NCI-H2196 (cell line): ENCODE measurements at regions not wholly inside any gene's neighbourhood (a gene's known extent, or its start where the extent isn't known, plus 50 kb on each side); places are given as distances from the start of the nearest gene placed in this dataset.
"Not testable (repeated sequence)": the region's sequence is repeated elsewhere in the genome, so short reads cannot be mapped to it uniquely, and the experiment has no call there.

Experiments
- DNase-seq: peaks from one replicate; lab custom pipeline; 2025; ENCODE audit not compliant: unreplicated experiment; lab: John Stamatoyannopoulos, UW

DNA sequence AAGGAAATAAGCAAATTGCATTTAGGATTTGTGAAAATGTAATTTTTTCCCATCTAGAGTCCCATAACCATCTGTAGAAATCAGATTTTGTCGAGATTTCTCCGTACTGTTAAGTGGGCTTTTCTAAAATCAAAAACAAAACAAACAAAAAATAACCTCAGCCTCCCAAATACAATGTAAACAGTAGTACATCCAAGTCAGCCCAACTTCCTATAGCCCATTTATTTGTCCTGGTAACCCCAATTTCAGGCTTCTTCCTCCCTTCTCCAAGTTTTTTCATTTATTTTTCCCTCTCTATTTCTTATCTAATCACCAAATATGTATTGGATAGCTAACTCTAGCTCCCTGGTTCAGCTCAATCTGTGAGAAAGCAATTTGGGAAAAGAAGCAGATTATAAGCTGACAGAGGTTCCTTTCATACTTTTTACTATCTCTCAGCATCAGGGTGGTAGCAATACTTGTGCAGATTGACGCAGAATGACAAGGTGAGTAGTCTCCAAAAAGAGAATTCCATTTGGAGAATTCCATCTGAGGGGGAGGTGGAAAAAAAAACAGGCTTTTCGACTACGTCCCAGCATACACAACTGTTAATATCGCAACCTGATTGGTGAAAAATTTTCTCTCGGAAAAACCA, 132.6 kb upstream of the BTN3A2 start:
- no peak for DNase-seq

- DNase-seq, result no peak
Measured at GRCh38 chr6:26232940-26233648, 131.9 kb upstream of the BTN3A2 start.

- no peak for DNase-seq
Measured at GRCh38 chr6:26233649-26234420, 131.2 kb upstream of the BTN3A2 start.

DNA sequence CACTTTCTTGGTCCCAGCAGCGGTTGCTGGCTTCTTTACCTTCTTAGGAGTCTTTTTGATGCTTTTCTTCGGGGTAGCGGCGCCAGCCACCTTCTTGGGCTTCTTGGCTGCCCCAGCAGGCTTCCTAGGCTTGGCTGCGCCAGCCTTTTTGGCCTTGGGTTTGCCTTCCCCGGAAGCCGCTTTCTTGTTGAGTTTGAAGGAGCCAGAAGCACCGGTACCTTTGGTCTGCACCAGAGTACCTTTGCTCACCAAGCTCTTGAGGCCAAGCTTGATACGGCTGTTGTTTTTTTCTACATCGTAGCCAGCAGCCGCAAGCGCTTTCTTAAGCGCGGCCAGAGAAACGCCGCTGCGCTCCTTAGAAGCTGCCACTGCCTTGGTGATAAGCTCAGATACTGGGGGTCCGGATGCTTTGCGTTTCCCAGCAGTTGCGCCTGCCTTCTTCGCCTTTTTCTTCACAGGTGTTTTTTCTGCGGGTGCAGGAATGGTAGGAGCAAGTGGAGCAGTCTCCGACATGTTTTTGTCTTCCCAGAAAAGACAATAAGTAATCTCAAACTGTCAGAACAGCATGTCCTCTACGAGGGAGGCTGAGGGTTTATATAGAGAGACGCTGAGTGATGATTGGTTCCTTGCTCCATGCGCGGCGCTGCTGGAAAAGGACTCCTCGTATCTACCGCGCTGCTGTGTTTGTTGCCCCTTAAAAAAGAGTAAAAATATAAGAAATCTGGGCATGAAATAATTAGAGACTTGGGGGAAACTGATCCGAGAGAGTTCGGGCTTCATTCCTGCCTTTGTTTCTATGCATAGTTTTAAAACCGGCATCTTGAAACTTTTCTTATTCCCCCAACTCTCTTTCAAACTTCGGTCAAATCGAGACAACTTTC, 130.3 kb upstream of the BTN3A2 start:
- no peak for DNase-seq

DNA sequence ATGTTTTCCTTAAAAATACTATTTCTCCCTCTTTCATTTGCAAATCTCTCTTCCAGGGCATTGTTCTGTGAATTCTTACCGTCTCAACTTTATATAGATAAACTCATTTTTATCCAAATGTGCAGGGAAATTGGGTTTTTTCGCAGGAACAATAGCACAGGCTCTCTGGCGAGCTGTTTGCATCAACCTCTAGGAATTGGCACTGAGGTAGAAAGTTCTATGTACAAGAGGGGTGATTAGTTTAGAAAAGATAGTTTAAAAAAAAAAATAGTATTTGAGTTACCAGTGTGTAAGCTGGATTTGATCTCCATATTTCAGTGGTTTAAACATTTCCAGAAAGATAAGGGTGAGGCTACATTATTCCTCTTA, 129.7 kb upstream of the BTN3A2 start:
- no peak for DNase-seq

DNA sequence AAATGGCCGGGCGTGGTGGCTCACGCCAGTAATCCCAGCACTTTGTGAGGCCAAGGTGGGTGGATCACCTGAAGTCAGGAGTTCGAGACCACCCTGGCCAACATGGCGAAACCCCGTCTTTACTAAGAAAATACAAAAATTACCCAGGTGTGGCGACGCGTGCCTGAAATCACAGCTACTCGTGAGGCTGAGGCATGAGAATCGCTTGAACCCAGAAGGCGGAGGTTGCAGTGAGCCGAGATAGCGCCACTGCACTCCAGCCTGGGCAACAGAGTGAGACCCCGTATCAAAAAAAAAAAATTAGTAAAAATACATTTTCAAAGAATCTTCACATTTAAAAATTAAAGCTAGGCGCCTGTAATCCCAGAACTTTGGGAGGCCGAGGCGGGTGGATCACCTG, 125.6 kb upstream of the BTN3A2 start:
- not testable (repeated sequence) for DNase-seq

DNA sequence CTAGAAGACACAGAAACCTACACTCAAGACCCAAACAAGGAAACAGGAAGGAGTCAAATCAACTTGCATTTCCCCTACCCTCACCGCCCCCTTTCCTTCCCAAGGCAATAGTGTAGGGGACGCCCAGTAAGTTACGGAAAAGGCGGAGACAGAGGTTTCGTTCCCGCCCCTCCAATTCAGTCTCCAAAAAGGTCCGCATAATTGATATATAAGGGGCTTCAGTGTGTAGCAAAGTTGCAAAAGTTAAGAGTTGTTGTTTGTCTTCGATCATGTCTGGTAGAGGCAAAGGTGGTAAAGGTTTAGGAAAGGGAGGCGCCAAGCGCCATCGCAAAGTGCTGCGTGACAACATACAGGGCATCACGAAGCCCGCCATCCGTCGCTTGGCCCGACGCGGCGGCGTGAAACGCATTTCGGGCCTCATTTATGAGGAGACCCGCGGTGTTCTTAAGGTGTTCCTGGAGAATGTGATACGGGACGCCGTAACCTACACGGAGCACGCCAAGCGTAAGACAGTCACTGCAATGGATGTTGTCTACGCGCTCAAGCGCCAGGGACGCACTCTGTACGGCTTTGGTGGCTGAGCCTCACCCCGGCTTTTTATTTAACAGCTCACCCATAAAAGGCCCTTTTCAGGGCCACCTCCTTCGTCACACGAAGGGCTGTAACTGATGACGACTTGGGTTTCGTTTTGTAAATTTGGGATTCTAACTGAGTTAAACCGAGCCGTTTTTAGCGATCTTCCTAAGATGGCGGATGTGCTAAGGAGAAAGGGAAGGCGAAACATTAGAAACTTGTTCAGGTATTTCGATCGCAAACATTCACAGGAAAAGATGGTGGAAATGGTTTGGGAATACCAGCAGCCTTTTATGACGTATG, 124.6 kb upstream of the BTN3A2 start:
- no peak for DNase-seq

DNA sequence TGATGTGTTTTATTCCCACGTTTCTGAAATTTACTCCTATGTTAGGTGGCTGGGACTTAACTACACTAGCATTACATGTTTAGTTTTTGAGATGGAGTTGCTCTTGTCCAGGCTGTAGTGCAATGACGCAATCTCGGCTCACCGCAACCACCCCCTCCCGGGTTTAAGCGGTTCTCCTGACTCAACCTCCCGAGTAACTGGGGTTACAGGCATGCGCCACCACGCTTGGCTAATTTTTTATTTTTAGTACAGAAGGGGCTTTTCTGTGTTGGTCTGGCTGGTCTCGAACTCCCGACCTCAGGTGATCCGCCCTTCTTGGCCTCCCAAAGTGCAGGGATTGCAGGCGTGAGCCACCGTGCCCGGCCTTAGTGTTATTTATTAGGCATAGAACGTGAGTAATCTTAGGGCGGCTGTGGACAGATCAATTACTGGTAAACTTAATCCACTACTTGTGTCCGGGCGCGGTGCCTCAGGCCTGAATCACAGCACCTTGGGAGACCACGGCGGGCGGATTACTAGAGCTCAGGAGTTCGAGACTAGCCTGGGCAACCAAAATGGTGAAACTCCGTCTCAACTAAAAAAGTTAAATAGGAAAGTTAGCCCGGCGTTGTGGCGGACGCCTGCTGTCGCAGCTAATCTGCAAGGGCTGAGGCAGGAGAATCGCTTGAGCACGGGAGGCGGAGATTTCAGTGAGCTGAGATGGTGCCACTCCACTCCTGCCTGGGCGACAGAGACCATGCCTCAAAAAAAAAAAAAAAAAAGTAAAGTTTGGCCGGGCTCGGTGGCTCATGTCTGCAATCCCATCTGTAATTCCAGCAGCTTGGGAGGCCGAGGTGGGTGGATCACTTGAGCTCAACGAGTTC, 123.7 kb upstream of the BTN3A2 start:
- DNase-seq, result no peak

DNA sequence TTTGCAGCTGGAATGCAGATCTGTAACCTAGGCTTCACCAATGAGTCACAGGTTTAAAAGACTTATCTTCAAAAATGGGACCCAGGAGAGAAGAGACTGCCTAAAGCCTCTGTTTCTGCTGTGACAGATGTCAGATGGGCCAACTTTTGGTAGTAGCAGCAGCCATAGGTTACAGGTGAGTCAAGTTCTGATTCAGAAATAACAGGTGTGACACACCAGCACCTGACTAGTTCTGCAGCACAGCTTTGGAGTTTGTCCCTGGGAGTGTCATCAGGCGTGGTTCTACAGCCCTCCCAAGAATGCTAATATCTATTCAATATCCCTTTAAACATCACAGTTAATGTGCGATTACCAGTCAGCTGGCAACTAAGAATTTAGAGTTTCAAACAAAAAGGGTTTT, 121.9 kb upstream of the BTN3A2 start:
- no peak for DNase-seq

DNA sequence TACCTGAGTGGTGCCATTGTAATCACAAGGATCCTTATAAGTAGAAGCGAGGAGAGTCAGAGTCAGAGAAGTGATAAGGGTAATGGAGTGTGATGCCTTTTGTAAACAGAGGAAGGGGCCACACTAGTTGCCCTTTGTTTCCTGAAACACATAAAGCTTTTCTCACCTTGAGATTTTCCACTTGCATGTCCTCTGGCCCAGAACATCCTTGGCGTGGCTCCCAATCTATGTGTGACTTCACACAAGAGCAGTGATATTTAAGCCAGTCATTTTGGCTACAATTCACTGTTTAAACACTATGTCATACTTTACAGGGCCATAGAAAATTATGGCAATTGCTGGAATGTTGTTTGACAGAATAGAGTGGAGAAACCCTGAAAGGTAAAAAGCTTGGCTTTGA, 121.2 kb upstream of the BTN3A2 start:
- DNase-seq, result peak; percentile 38

DNA sequence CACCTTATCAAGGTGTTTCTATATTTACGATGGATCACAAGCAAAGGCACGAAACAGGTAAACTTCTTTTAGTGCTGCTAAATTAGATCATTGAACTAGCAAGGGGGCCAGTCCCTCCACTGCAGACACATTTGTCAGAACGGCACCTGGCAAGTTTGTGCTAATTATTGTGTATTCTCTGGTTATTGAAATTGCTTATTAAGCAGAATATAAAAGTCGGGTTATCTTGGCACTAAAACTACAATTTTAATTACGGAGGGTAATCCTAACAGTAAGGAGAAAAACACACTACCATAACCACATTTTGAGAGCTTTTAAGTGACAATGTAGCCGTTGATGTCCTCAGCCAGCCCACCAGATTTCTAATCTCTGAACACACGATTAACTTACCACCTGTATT, 118.9 kb upstream of the BTN3A2 start:
- DNase-seq, result no peak

- DNase-seq, result no peak
Measured at GRCh38 chr6:26246553-26246952, 118.4 kb upstream of the BTN3A2 start.

- DNase-seq, result peak; percentile 59
Measured at GRCh38 chr6:26249707-26249956, 115.4 kb upstream of the BTN3A2 start.

DNA sequence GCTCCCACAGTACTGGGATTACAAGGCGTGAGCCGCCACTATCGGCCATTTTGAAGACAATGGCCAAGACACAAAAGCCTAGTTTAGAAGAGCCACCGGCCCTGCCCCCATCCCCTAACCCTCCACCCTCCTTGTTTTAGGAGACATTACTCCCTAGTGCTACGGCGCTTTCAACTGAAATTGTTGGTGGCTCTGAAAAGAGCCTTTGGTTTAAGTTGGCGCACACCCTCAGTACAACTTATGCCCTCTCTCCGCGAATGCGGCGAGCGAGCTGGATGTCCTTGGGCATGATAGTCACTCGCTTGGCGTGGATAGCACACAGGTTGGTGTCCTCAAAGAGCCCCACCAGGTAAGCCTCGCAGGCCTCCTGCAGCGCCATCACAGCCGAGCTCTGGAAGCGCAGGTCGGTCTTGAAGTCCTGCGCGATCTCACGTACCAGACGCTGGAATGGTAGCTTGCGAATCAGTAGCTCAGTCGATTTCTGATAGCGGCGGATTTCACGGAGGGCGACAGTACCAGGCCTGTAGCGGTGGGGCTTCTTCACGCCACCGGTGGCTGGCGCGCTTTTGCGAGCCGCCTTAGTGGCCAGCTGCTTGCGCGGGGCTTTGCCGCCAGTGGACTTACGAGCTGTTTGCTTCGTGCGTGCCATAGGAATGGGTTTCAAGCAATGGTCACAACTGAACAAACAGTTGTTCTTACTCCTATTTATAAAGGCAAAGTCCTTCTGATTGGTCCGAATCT, 114.9 kb upstream of the BTN3A2 start:
- peak; percentile 80 for DNase-seq

DNA sequence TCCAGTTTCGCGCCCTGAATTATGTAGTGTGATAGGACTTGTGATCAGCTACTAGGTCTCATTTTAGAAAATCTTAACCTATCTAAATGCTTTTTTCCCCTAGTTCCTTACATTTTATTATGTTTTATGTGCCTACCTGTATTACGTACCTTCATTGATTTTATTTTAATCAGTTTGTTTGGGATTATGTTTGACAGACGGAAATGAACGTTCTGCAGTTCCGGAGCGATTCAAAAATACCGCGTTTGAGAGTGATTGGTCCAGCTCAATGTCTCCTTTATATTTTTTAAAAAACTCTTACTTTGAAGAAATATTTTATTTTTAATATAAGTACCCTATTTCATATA, 114.3 kb upstream of the BTN3A2 start:
- DNase-seq, result peak; percentile 76

- DNase-seq, result peak; percentile 80
Measured at GRCh38 chr6:26251354-26252076, 113.5 kb upstream of the BTN3A2 start.

DNA sequence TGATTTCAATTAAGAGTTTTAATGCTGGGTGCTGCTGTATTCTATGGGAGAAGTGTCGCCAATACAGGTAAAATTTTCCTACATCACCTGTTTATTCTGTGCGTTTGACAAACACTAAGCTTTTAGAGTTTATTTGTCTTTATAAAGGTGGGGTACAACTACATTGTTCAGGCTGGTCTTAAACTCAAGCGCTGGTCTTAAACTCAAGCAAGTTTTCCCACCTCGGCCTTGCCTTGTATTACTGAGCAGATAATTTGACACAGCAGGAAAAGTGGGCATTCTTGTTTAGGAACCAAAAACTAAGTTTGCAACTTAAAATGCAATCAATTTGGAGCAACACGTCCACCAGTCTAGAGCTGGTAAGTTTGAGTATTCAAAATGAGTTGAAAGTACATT, 112.9 kb upstream of the BTN3A2 start:
- DNase-seq, result no peak

- no peak for DNase-seq
Measured at GRCh38 chr6:26254724-26255123, 110.3 kb upstream of the BTN3A2 start.
